ENCODE measurements at regions not wholly inside any gene's neighbourhood (a gene's known extent, or its start where the extent isn't known, plus 50 kb on each side); places are given as distances from the start of the nearest gene placed in this dataset.

- TF ChIP-seq CTCF (IDR thresholded peaks at IDR 0.05) (no peak), POLR2AphosphoS5 (IDR thresholded peaks at IDR 0.05; ENCODE audit: low read depth, low read length) (no peak), SIN3A (IDR thresholded peaks at IDR 0.05; ENCODE audit: borderline replicate concordance, insufficient read depth, low read depth, low read length) (no peak), TCF7L2 (IDR thresholded peaks at IDR 0.05; ENCODE audit: low read depth, low read length) (no peak)
These were observed 843.0 kb downstream of the METTL15 start for GRCh38 chr11:28951191-28951590.
